ENCODE measurements at regions not wholly inside any gene's neighbourhood (a gene's known extent, or its start where the extent isn't known, plus 50 kb on each side); places are given as distances from the start of the nearest gene placed in this dataset.

GRCh38 chr15:46709460-46710083 lies 1007.7 kb upstream of the SEMA6D start:
- no peak for ATAC-seq (replicated peaks)
- no peaks in the 10 kb centered on the region for H3K4me1 Mint-ChIP-seq
- no peak overlapping the region for H3K27ac Mint-ChIP-seq
- H3K27me3 Mint-ChIP-seq = no peaks in the 10 kb centered on the region
- peaks cover 21% of the 10 kb centered on the region for H3K9me3 Mint-ChIP-seq
- no peaks in the 10 kb centered on the region for H3K36me3 Mint-ChIP-seq (ENCODE audit: low read depth)
- no peak overlapping the region for H3K4me3 Mint-ChIP-seq

GRCh38 chr15:46710401-46710960 lies 1006.8 kb upstream of the SEMA6D start:
- Mint-ChIP-seq H3K27me3 (no peaks in the 10 kb centered on the region), H3K4me3 (no peak overlapping the region), H3K4me1 (no peaks in the 10 kb centered on the region), H3K36me3 (ENCODE audit: low read depth) (no peaks in the 10 kb centered on the region), H3K9me3 (peaks cover 21% of the 10 kb centered on the region), H3K27ac (no peak overlapping the region)
- ATAC-seq (replicated peaks) = no peak

- no peak overlapping the region for H3K27ac Mint-ChIP-seq
- no peaks in the 10 kb centered on the region for H3K27me3 Mint-ChIP-seq
- peaks cover 15% of the 10 kb centered on the region for H3K9me3 Mint-ChIP-seq
- no peaks in the 10 kb centered on the region for H3K4me1 Mint-ChIP-seq
- H3K36me3 Mint-ChIP-seq (ENCODE audit: low read depth) = no peaks in the 10 kb centered on the region
- no peak overlapping the region for H3K4me3 Mint-ChIP-seq
- ATAC-seq (replicated peaks) = no peak
Measured at GRCh38 chr15:46713045-46713444, 1004.3 kb upstream of the SEMA6D start.

DNA sequence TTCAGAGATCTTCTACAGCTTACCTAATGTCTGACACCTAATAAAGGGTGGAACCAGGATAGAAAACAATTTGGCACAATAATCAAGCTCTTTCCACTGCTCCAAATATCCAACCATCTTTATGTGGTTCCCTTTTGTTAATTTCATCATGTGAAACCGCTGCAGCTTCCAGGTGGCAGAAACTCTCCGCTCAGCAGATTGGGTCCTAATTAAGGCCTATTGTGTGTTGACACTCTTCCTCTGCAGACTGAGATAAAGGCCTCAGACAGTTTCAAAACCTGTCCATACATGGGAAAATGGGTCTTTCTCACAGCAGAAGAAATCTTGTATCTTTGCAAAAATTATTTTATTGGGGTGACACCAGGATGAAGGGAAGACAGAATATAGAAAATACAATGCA lies 1002.4 kb upstream of the SEMA6D start:
- H3K4me3 Mint-ChIP-seq = no peak overlapping the region
- no peak overlapping the region for H3K27ac Mint-ChIP-seq
- no peaks in the 10 kb centered on the region for H3K27me3 Mint-ChIP-seq
- no peak for ATAC-seq (replicated peaks)
- no peaks in the 10 kb centered on the region for H3K4me1 Mint-ChIP-seq
- H3K9me3 Mint-ChIP-seq = peaks cover 9% of the 10 kb centered on the region
- no peaks in the 10 kb centered on the region for H3K36me3 Mint-ChIP-seq (ENCODE audit: low read depth)

- Mint-ChIP-seq H3K4me3 (no peak overlapping the region), H3K4me1 (no peaks in the 10 kb centered on the region), H3K9me3 (peaks cover 13% of the 10 kb centered on the region), H3K27ac (no peak overlapping the region), H3K36me3 (ENCODE audit: low read depth) (no peaks in the 10 kb centered on the region), H3K27me3 (no peaks in the 10 kb centered on the region)
- no peak for ATAC-seq (replicated peaks)
Measured at GRCh38 chr15:46723308-46723707, 994.0 kb upstream of the SEMA6D start.

- no peak overlapping the region for H3K27ac Mint-ChIP-seq
- no peaks in the 10 kb centered on the region for H3K36me3 Mint-ChIP-seq (ENCODE audit: low read depth)
- H3K4me3 Mint-ChIP-seq = no peak overlapping the region
- ATAC-seq (replicated peaks) = no peak
- H3K4me1 Mint-ChIP-seq = no peaks in the 10 kb centered on the region
- H3K9me3 Mint-ChIP-seq = peaks cover 7% of the 10 kb centered on the region
- no peaks in the 10 kb centered on the region for H3K27me3 Mint-ChIP-seq
Measured at GRCh38 chr15:46732060-46732459, 985.2 kb upstream of the SEMA6D start.

DNA sequence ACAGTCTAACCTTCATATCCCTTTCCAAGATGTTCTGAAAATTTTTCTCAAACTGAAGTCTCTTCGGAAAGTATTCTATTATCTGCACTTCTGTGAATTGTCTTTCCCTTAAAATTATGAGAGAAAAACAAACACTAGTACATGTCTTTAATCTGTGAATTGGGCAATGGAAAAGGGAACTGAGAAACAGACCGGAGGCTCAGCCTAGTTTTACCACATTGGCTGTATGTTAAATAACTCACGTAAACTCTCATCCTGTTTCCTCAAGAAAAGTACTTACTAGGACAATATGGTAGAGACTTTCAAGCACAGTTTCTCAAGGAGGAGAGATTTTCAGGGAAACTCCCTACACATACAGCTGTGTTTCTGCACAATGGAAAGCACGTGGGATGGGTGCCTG lies 982.2 kb upstream of the SEMA6D start:
- H3K4me1 Mint-ChIP-seq = no peaks in the 10 kb centered on the region
- ATAC-seq (replicated peaks) = no peak
- no peak overlapping the region for H3K4me3 Mint-ChIP-seq
- no peak overlapping the region for H3K27ac Mint-ChIP-seq
- no peaks in the 10 kb centered on the region for H3K9me3 Mint-ChIP-seq
- no peaks in the 10 kb centered on the region for H3K36me3 Mint-ChIP-seq (ENCODE audit: low read depth)
- H3K27me3 Mint-ChIP-seq = no peaks in the 10 kb centered on the region

DNA sequence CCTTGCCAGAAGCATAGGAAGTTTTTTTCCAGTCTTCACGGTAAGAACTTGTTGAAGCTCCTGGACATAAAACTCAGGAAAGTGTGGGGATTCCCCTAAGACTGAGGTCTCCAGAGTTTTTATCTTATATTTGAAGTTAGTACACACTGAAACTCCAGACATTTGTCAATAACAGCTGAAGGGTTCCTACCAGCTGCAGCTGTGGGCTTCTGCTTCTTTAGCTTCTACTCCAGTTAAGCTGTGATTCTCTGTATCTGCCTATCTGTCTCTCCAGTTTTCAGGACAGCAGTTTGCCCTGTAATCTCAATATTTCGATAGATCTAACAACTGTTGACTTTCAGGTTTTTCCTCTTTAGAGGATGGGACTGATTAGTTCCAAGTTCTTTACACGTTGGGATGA lies 966.0 kb upstream of the SEMA6D start:
- peaks cover 8% of the 10 kb centered on the region for H3K9me3 Mint-ChIP-seq
- H3K27me3 Mint-ChIP-seq = no peaks in the 10 kb centered on the region
- H3K4me1 Mint-ChIP-seq = no peaks in the 10 kb centered on the region
- no peak overlapping the region for H3K27ac Mint-ChIP-seq
- no peak overlapping the region for H3K4me3 Mint-ChIP-seq
- no peaks in the 10 kb centered on the region for H3K36me3 Mint-ChIP-seq (ENCODE audit: low read depth)
- ATAC-seq (replicated peaks) = no peak

- H3K27ac Mint-ChIP-seq = no peak overlapping the region
- peaks cover 14% of the 10 kb centered on the region for H3K9me3 Mint-ChIP-seq
- no peak overlapping the region for H3K4me3 Mint-ChIP-seq
- no peaks in the 10 kb centered on the region for H3K36me3 Mint-ChIP-seq (ENCODE audit: low read depth)
- no peaks in the 10 kb centered on the region for H3K4me1 Mint-ChIP-seq
- no peaks in the 10 kb centered on the region for H3K27me3 Mint-ChIP-seq
- no peak for ATAC-seq (replicated peaks)
Measured at GRCh38 chr15:46753946-46754345, 963.4 kb upstream of the SEMA6D start.

GRCh38 chr15:46763091-46763490 lies 954.2 kb upstream of the SEMA6D start:
- no peak for ATAC-seq (replicated peaks)
- no peak overlapping the region for H3K4me3 Mint-ChIP-seq
- H3K4me1 Mint-ChIP-seq = no peaks in the 10 kb centered on the region
- no peak overlapping the region for H3K27ac Mint-ChIP-seq
- peaks cover 24% of the 10 kb centered on the region for H3K9me3 Mint-ChIP-seq
- H3K36me3 Mint-ChIP-seq (ENCODE audit: low read depth) = no peaks in the 10 kb centered on the region
- no peaks in the 10 kb centered on the region for H3K27me3 Mint-ChIP-seq

GRCh38 chr15:46764851-46765250 lies 952.5 kb upstream of the SEMA6D start:
- Mint-ChIP-seq H3K27ac (no peak overlapping the region), H3K36me3 (ENCODE audit: low read depth) (no peaks in the 10 kb centered on the region), H3K9me3 (peaks cover 29% of the 10 kb centered on the region), H3K4me3 (no peak overlapping the region), H3K27me3 (no peaks in the 10 kb centered on the region), H3K4me1 (no peaks in the 10 kb centered on the region)
- ATAC-seq (replicated peaks) = no peak

- H3K4me3 Mint-ChIP-seq = no peak overlapping the region
- no peaks in the 10 kb centered on the region for H3K36me3 Mint-ChIP-seq (ENCODE audit: low read depth)
- no peaks in the 10 kb centered on the region for H3K4me1 Mint-ChIP-seq
- no peak for ATAC-seq (replicated peaks)
- peaks cover 25% of the 10 kb centered on the region for H3K9me3 Mint-ChIP-seq
- H3K27me3 Mint-ChIP-seq = no peaks in the 10 kb centered on the region
- H3K27ac Mint-ChIP-seq = no peak overlapping the region
Measured at GRCh38 chr15:46766021-46766420, 951.3 kb upstream of the SEMA6D start.

DNA sequence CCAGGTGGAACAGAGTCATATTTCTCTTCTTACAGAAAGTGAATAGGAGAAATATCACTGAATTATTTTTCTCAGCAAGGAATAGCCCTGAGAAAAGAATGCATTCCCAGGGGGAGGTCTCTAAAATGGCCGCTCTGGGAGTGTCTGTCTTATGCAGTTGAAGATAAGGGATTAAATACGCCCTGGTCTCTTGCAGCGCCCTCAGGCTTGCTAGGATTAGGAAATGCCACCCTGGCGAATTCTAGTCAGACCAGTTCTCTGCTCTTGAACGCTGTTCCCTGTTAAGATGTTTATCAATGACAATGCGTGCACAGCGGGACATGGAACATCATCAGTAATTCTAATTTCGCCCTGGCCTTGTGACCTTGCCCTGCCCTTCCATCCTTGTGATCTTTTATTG lies 949.0 kb upstream of the SEMA6D start:
- Mint-ChIP-seq H3K4me3 (no peak overlapping the region), H3K27me3 (no peaks in the 10 kb centered on the region), H3K4me1 (no peaks in the 10 kb centered on the region), H3K36me3 (ENCODE audit: low read depth) (no peaks in the 10 kb centered on the region), H3K27ac (no peak overlapping the region), H3K9me3 (peaks cover 23% of the 10 kb centered on the region)
- no peak for ATAC-seq (replicated peaks)

GRCh38 chr15:46773016-46773415 lies 944.3 kb upstream of the SEMA6D start:
- no peak for ATAC-seq (replicated peaks)
- H3K36me3 Mint-ChIP-seq (ENCODE audit: low read depth) = no peaks in the 10 kb centered on the region
- H3K4me1 Mint-ChIP-seq = no peaks in the 10 kb centered on the region
- no peaks in the 10 kb centered on the region for H3K27me3 Mint-ChIP-seq
- no peak overlapping the region for H3K27ac Mint-ChIP-seq
- peaks cover 12% of the 10 kb centered on the region for H3K9me3 Mint-ChIP-seq
- H3K4me3 Mint-ChIP-seq = no peak overlapping the region

DNA sequence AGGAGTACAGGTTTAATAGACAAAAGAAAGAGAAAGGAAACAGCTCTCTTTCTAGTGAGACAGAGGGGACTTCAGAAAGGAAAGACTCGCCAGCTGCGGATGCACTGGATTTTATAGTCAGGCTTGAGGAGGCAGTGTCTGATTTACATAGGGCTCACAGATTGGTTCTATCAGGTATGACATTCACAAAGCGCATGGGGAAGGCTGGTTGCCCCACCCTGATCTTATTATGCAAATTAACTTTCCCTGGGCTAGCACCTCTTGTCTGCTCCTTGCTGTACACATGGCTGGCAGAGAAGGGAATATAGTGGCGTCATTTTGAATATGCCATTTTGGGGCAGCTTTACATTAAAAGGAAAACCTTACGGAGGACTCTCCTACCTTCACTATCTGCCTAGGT lies 938.4 kb upstream of the SEMA6D start:
- Mint-ChIP-seq H3K36me3 (ENCODE audit: low read depth) (no peaks in the 10 kb centered on the region), H3K27ac (no peak overlapping the region), H3K27me3 (no peaks in the 10 kb centered on the region), H3K9me3 (peaks cover 26% of the 10 kb centered on the region), H3K4me3 (no peak overlapping the region), H3K4me1 (no peaks in the 10 kb centered on the region)
- no peak for ATAC-seq (replicated peaks)
